GM10248 (cell line): ENCODE measurements at regions not wholly inside any gene's neighbourhood (a gene's known extent, or its start where the extent isn't known, plus 50 kb on each side); places are given as distances from the start of the nearest gene placed in this dataset.

Source experiments
- CTCF ChIA-PET: fragments of 300-600 bp; sonication (Branson Sonifier 250); formaldehyde crosslinking; extraction: SDS; loops from one replicate; lab custom pipeline; 2021; ENCODE audit warnings: antibody characterized with exemption; lab: Yijun Ruan, JAX
- POLR2A ChIA-PET: fragments of 350-650 bp; sonication (Branson Sonifier 250); formaldehyde crosslinking; extraction: SDS; loops from one replicate; lab custom pipeline; 2020; ENCODE audit warnings: antibody characterized with exemption; lab: Yijun Ruan, JAX
- DNase-seq: peaks from one replicate; pipeline ENCODE4 v3.0.0; 2012; ENCODE audit errors: extremely low spot score
- CTCF ChIP-seq: IDR thresholded peaks from 2 replicates; pipeline ENCODE4 v1.5.1; 2012; ENCODE audit warnings: mild to moderate bottlenecking, low read depth; ENCODE audit errors: extremely low read depth, missing control alignments, control extremely low read depth

GRCh38 chr4:119731146-119731742, 102.6 kb upstream of the PDE5A start:
- no peak for DNase-seq
- TF ChIP-seq CTCF: no peak
- ChIA-PET POLR2A (no interaction called here), CTCF (interaction anchor here (1.7 kb wide), 1 partner anchor 14 kb away, joined by 3 read pairs; no protein-coding TSS in a partner anchor)

- no peak for DNase-seq
- ChIA-PET POLR2A (no interaction called here), CTCF (interaction anchor here (1.7 kb wide), 1 partner anchor 14 kb away, joined by 3 read pairs; no protein-coding TSS in a partner anchor)
- no peak for TF ChIP-seq CTCF
Measured at GRCh38 chr4:119730671-119730950, 102.0 kb upstream of the PDE5A start.

- CTCF ChIA-PET: interaction anchor here (1.7 kb wide), 1 partner anchor 13 kb away, joined by 3 read pairs; no protein-coding TSS in a partner anchor
- DNase-seq: no peak
- TF ChIP-seq CTCF: no peak
- POLR2A ChIA-PET: no interaction called here
Measured at GRCh38 chr4:119729835-119730670, 101.4 kb upstream of the PDE5A start.

- ChIA-PET POLR2A (no interaction called here), CTCF (interaction anchor here (1.7 kb wide), 1 partner anchor 12 kb away, joined by 3 read pairs; no protein-coding TSS in a partner anchor)
- no peak for DNase-seq
- no peak for TF ChIP-seq CTCF
Measured at GRCh38 chr4:119728692-119729593, 100.3 kb upstream of the PDE5A start.

- CTCF ChIA-PET: no interaction called here
- no peak for DNase-seq
- POLR2A ChIA-PET: no interaction called here
- no peak for TF ChIP-seq CTCF
Measured at GRCh38 chr4:119728185-119728584, 99.6 kb upstream of the PDE5A start.

GRCh38 chr4:119726505-119726904, 97.9 kb upstream of the PDE5A start:
- no peak for DNase-seq
- no peak for TF ChIP-seq CTCF
- POLR2A ChIA-PET: no interaction called here
- CTCF ChIA-PET: interaction anchor here (1.4 kb wide), 1 partner anchor 9 kb away, joined by 5 read pairs; no protein-coding TSS in a partner anchor
